CD14-positive monocyte (primary cell): ENCODE measurements at regions not wholly inside any gene's neighbourhood (a gene's known extent, or its start where the extent isn't known, plus 50 kb on each side); places are given as distances from the start of the nearest gene placed in this dataset.

Experiments
- DNase-seq, 3 donors: peaks; one replicate each; pipeline ENCODE4 v3.0.0-alpha.2; 2011 to 2022
- H2AFZ ChIP-seq: 2 replicates; pipeline ENCODE4 v1.6.0; 2012; ENCODE audit warnings: mild to moderate bottlenecking, low read depth, low read length, inconsistent platforms; ENCODE audit not compliant: insufficient read depth, poor library complexity, severe bottlenecking
- H3K27ac ChIP-seq, 2 donors: 1 replicate in 1 of 2; 2 replicates in 1 of 2; pipeline ENCODE4 v1.5.1; 2012 to 2013; ENCODE audit warnings: low read length in 2 of 2, control low read depth in 1 of 2, inconsistent platforms in 1 of 2, low read depth in 1 of 2, mild to moderate bottlenecking in 1 of 2
- H3K27me3 ChIP-seq, 2 donors: one replicate each; pipeline versions ENCODE4 v1.6.0 to v1.6.1; 2011 to 2013; ENCODE audit warnings: low read length in 2 of 2; ENCODE audit not compliant: control insufficient read depth in 2 of 2, insufficient read depth in 2 of 2
- H3K36me3 ChIP-seq, 2 donors: replicated peaks in 1 of 2; 1 replicate in 1 of 2; 2 replicates in 1 of 2; pipeline versions ENCODE4 v1.5.1 to v1.6.1; 2012 to 2013; ENCODE audit warnings: low read length in 2 of 2, control low read depth in 1 of 2, inconsistent platforms in 1 of 2, mild to moderate bottlenecking in 1 of 2; ENCODE audit not compliant: insufficient read depth in 2 of 2, control insufficient read depth in 1 of 2
- H3K4me1 ChIP-seq, 2 donors: 1 replicate in 1 of 2; 2 replicates in 1 of 2; pipeline versions ENCODE4 v1.5.1 to v1.6.1; 2012 to 2013; ENCODE audit warnings: low read length in 2 of 2, control low read depth in 1 of 2, inconsistent platforms in 1 of 2, mild to moderate bottlenecking in 1 of 2, moderate library complexity in 1 of 2; ENCODE audit not compliant: insufficient read depth in 2 of 2, control insufficient read depth in 1 of 2
- H3K4me2 ChIP-seq: replicated peaks from 2 replicates; pipeline ENCODE3; 2012; ENCODE audit warnings: low read length, moderate library complexity, mild to moderate bottlenecking; ENCODE audit not compliant: poor library complexity, severe bottlenecking; ENCODE audit errors: extremely low read depth
- H3K4me3 ChIP-seq, 3 experiments: fragments of 200-600 bp in 1 of 3; sonication (generic) in 1 of 3; replicated peaks in 1 of 3; 1 replicate in 2 of 3; 2 replicates in 1 of 3; pipeline ENCODE4 v1.5.1; 2011 to 2013; ENCODE audit warnings: low read length in 3 of 3, mild to moderate bottlenecking in 3 of 3, control low read depth in 2 of 3, low read depth in 2 of 3, inconsistent platforms in 1 of 3, moderate library complexity in 1 of 3
- H3K79me2 ChIP-seq: 2 replicates; pipeline ENCODE4 v1.6.0; 2012; ENCODE audit warnings: mild to moderate bottlenecking, control low read depth, inconsistent platforms, low read length, moderate library complexity; ENCODE audit not compliant: insufficient read depth
- H3K9ac ChIP-seq: 2 replicates; pipeline ENCODE4 v1.6.0; 2017; ENCODE audit warnings: low read length, mild to moderate bottlenecking; ENCODE audit not compliant: insufficient read depth, poor library complexity, severe bottlenecking
- H3K9me3 ChIP-seq, 2 donors: replicated peaks in 1 of 2; 1 replicate in 1 of 2; 2 replicates in 1 of 2; pipeline versions ENCODE4 v1.5.1 to v1.6.1; 2012 to 2013; ENCODE audit warnings: low read length in 2 of 2, control low read depth in 1 of 2; ENCODE audit not compliant: control insufficient read depth in 1 of 2, insufficient read depth in 1 of 2
- H4K20me1 ChIP-seq: 2 replicates; pipeline ENCODE4 v1.6.0; 2012; ENCODE audit warnings: mild to moderate bottlenecking, low read length, control low read depth, moderate library complexity; ENCODE audit not compliant: insufficient read depth
- H3K27ac Mint-ChIP-seq, 7 donors: one replicate each; pipeline ENCODE4 v1.8.0; 2020; ENCODE audit warnings: mild to moderate bottlenecking in 7 of 7, mixed read lengths in 7 of 7, moderate library complexity in 6 of 7, inconsistent platforms in 2 of 7
- H3K27me3 Mint-ChIP-seq, 3 donors: one replicate each; pipeline ENCODE4 v1.8.0; 2021 to 2022; ENCODE audit warnings: low read depth in 3 of 3, mild to moderate bottlenecking in 3 of 3, mixed read lengths in 3 of 3, moderate library complexity in 3 of 3, inconsistent platforms in 1 of 3
- H3K36me3 Mint-ChIP-seq, 2 donors: one replicate each; pipeline ENCODE4 v1.8.0; 2020; ENCODE audit warnings: mixed read lengths in 2 of 2, inconsistent platforms in 1 of 2, mild to moderate bottlenecking in 1 of 2
- H3K4me1 Mint-ChIP-seq: one replicate; pipeline ENCODE4 v1.8.0; 2020; ENCODE audit warnings: mild to moderate bottlenecking, mixed read lengths
- H3K4me3 Mint-ChIP-seq, 2 donors: one replicate each; pipeline ENCODE4 v1.8.0; 2020; ENCODE audit warnings: mild to moderate bottlenecking in 2 of 2, mixed read lengths in 2 of 2, moderate library complexity in 1 of 2
- H3K9me3 Mint-ChIP-seq, 7 donors: one replicate each; pipeline ENCODE4 v1.8.0; 2020 to 2022; ENCODE audit warnings: mixed read lengths in 7 of 7, mild to moderate bottlenecking in 6 of 7, moderate library complexity in 6 of 7, inconsistent platforms in 2 of 7
- WGBS: methylation state at CpG from one replicate; pipeline ENCODE4 v1.1.5; 2013; ENCODE audit warnings: missing lambda C conversion rate; ENCODE audit not compliant: insufficient coverage; 5-methylcytosine and 5-hydroxymethylcytosine counted together
- intact Hi-C, 2 donors: fragments of 100-400 bp; cut with micrococcal nuclease; formaldehyde crosslinking; loops; one replicate each; pipeline versions ENCODE4 v1.15.0 to v1.15.1; 2023
- TF ChIP-seq, protein P1 (sequence below): fragments of 200-600 bp; IDR thresholded peaks from one replicate; pipeline ENCODE4 v1.8.0; 2022; ENCODE audit warnings: antibody characterized with exemption, mild to moderate bottlenecking

DNA sequence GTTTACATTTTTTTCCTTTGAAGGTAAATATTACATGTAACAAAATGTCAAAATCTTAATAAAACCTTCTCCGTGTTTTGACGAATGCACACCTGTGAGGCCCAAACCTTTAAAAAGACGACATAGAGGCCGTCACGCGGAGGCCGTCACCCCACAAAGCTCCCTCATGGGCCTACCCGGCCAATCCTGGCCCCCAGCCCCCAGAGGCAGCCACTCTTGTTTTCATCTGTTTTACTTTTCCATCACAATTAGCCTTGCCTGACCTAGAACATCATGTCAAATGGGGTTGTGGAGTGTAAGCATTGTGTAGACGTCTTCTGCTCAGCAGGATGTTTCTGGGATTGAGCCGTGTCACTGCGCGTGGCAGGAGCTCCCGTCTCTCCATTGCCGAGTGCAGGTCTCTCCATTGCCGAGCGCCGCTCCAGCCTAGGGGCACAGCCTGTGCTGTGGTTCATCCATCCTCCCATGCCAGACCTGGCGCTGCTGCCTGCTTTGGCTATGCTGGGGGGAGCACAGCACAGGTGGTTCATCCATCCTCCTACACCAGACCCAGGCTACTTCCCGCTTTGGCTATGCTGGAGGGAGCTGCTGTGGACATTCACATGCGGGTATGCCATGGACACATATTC is 52.2 kb upstream of the IRX4 start:
- DNase-seq = no peak
- 100% methylated on average over 1 of the region's 20 CpGs for WGBS
- TF ChIP-seq, protein P1, sequence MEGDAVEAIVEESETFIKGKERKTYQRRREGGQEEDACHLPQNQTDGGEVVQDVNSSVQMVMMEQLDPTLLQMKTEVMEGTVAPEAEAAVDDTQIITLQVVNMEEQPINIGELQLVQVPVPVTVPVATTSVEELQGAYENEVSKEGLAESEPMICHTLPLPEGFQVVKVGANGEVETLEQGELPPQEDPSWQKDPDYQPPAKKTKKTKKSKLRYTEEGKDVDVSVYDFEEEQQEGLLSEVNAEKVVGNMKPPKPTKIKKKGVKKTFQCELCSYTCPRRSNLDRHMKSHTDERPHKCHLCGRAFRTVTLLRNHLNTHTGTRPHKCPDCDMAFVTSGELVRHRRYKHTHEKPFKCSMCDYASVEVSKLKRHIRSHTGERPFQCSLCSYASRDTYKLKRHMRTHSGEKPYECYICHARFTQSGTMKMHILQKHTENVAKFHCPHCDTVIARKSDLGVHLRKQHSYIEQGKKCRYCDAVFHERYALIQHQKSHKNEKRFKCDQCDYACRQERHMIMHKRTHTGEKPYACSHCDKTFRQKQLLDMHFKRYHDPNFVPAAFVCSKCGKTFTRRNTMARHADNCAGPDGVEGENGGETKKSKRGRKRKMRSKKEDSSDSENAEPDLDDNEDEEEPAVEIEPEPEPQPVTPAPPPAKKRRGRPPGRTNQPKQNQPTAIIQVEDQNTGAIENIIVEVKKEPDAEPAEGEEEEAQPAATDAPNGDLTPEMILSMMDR = no peak
- Histone ChIP-seq H3K27me3 (peaks cover 9 to 31% of the 10 kb centered on the region in 2 donors), H3K79me2 (no peaks in the 10 kb centered on the region), H3K4me3 (no peak overlapping the region), H3K36me3 (no peaks in the 10 kb centered on the region), H3K4me1 (no peaks in the 10 kb centered on the region), H2AFZ (no peak overlapping the region), H3K27ac (no peak overlapping the region), H3K9me3 (peaks cover 3 to 8% of the 10 kb centered on the region in 2 donors), H4K20me1 (no peaks in the 10 kb centered on the region), H3K9ac (no peak overlapping the region), H3K4me2 (no peak overlapping the region)
- H3K36me3 Mint-ChIP-seq = no peaks in the 10 kb centered on the region
- H3K4me1 Mint-ChIP-seq = no peaks in the 10 kb centered on the region
- H3K27ac Mint-ChIP-seq = no peak overlapping the region
- intact Hi-C loops = no loop called here
- H3K9me3 Mint-ChIP-seq = peaks cover 0 to 4% (median 0%) of the 10 kb centered on the region in 7 donors
- no peak overlapping the region for H3K4me3 Mint-ChIP-seq
- H3K27me3 Mint-ChIP-seq = peaks cover 19 to 31% (median 26%) of the 10 kb centered on the region in 3 donors

DNA sequence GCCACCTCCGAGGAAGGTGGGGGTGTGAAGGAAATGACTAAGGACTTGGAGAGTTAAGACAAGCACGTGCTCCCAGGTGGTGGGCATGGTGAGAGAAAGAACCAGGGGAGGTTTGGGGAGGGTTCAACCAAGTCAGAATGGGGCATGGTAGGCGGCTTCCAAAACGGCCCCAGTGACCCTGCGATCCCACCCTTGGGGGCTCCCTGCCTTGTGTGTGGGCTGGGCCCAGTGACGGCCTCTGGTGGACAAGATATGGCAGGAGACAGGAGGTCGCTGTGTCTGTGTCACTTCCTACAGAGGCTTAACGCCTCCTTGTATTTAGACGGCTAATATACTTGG is 51.3 kb upstream of the IRX4 start:
- Mint-ChIP-seq H3K9me3 (peaks cover 0 to 4% (median 0%) of the 10 kb centered on the region in 7 donors), H3K27ac (no peak overlapping the region), H3K4me3 (no peak overlapping the region), H3K4me1 (no peaks in the 10 kb centered on the region), H3K27me3 (peaks cover 19 to 28% (median 26%) of the 10 kb centered on the region in 3 donors), H3K36me3 (no peaks in the 10 kb centered on the region)
- Histone ChIP-seq H3K27me3 (peaks cover 9 to 36% of the 10 kb centered on the region in 2 donors), H4K20me1 (no peaks in the 10 kb centered on the region), H3K4me3 (no peak overlapping the region), H3K79me2 (no peaks in the 10 kb centered on the region), H2AFZ (no peak overlapping the region), H3K9me3 (peaks cover 11 to 17% of the 10 kb centered on the region in 2 donors), H3K36me3 (no peaks in the 10 kb centered on the region), H3K27ac (no peak overlapping the region), H3K9ac (no peak overlapping the region), H3K4me2 (no peak overlapping the region), H3K4me1 (no peaks in the 10 kb centered on the region)
- intact Hi-C loops = no loop called here
- WGBS = 84% methylated on average over 5 of the region's 9 CpGs
- no peak for DNase-seq
- TF ChIP-seq, protein P1 = no peak
